ENCODE measurements at regions not wholly inside any gene's neighbourhood (a gene's known extent, or its start where the extent isn't known, plus 50 kb on each side); places are given as distances from the start of the nearest gene placed in this dataset.

- TF ChIP-seq, protein P1, sequence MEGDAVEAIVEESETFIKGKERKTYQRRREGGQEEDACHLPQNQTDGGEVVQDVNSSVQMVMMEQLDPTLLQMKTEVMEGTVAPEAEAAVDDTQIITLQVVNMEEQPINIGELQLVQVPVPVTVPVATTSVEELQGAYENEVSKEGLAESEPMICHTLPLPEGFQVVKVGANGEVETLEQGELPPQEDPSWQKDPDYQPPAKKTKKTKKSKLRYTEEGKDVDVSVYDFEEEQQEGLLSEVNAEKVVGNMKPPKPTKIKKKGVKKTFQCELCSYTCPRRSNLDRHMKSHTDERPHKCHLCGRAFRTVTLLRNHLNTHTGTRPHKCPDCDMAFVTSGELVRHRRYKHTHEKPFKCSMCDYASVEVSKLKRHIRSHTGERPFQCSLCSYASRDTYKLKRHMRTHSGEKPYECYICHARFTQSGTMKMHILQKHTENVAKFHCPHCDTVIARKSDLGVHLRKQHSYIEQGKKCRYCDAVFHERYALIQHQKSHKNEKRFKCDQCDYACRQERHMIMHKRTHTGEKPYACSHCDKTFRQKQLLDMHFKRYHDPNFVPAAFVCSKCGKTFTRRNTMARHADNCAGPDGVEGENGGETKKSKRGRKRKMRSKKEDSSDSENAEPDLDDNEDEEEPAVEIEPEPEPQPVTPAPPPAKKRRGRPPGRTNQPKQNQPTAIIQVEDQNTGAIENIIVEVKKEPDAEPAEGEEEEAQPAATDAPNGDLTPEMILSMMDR (IDR thresholded peaks at IDR 0.05), result no peak
- TF ChIP-seq POLR2A (IDR thresholded peaks at IDR 0.05), result no peak
Measured at GRCh38 chr15:70528816-70529215, 234.5 kb downstream of the UACA start.

Data from stomach (tissue), 4 donors.